GM23248 (cell line): ENCODE measurements at regions not wholly inside any gene's neighbourhood (a gene's known extent, or its start where the extent isn't known, plus 50 kb on each side); places are given as distances from the start of the nearest gene placed in this dataset.

Experiments
- DNase-seq: peaks from one replicate; pipeline ENCODE4 v3.0.0-alpha.2; 2015
- H2AFZ ChIP-seq: fragments of 200-600 bp; sonication (generic); 2 replicates; pipeline ENCODE4 v1.6.1; 2016; ENCODE audit warnings: antibody characterized with exemption
- H3F3A ChIP-seq: fragments of 200-600 bp; sonication (generic); 2 replicates; pipeline ENCODE4 v1.6.1; 2016; ENCODE audit warnings: mild to moderate bottlenecking, antibody characterized with exemption, mixed run types; ENCODE audit not compliant: insufficient read depth
- H3K27ac ChIP-seq: fragments of 200-600 bp; sonication (generic); 2 replicates; pipeline ENCODE4 v1.5.1; 2016; ENCODE audit warnings: mild to moderate bottlenecking
- H3K27me3 ChIP-seq: fragments of 200-600 bp; sonication (generic); replicated peaks from 2 replicates; pipeline ENCODE4 v1.6.1; 2016; ENCODE audit warnings: mild to moderate bottlenecking; ENCODE audit not compliant: insufficient read depth
- H3K36me3 ChIP-seq: fragments of 200-600 bp; sonication (generic); 2 replicates; pipeline ENCODE4 v1.6.1; 2016; ENCODE audit warnings: low read depth, mild to moderate bottlenecking
- H3K4me1 ChIP-seq: fragments of 200-600 bp; sonication (generic); 2 replicates; pipeline ENCODE4 v1.6.1; 2016; ENCODE audit warnings: mild to moderate bottlenecking; ENCODE audit not compliant: insufficient read depth
- H3K4me2 ChIP-seq: fragments of 200-600 bp; sonication (generic); one replicate; pipeline ENCODE4 v1.6.1; 2016; ENCODE audit warnings: mild to moderate bottlenecking; ENCODE audit not compliant: unreplicated experiment
- H3K4me3 ChIP-seq: fragments of 200-600 bp; sonication (generic); 2 replicates; pipeline ENCODE4 v1.5.1; 2016; ENCODE audit warnings: mild to moderate bottlenecking
- H3K79me2 ChIP-seq: fragments of 200-600 bp; sonication (generic); 2 replicates; pipeline ENCODE4 v1.6.1; 2016; ENCODE audit warnings: mild to moderate bottlenecking; ENCODE audit not compliant: insufficient read depth
- H3K9ac ChIP-seq: fragments of 200-600 bp; sonication (generic); 2 replicates; pipeline ENCODE4 v1.6.1; 2016; ENCODE audit warnings: mild to moderate bottlenecking
- H3K9me2 ChIP-seq: fragments of 200-600 bp; sonication (generic); 2 replicates; pipeline ENCODE4 v1.6.1; 2016; ENCODE audit warnings: mixed run types, mild to moderate bottlenecking, moderate library complexity; ENCODE audit not compliant: insufficient read depth
- H3K9me3 ChIP-seq: fragments of 200-600 bp; sonication (generic); one replicate; pipeline ENCODE4 v1.6.1; 2017; ENCODE audit warnings: low read depth
- H4K20me1 ChIP-seq: fragments of 200-600 bp; sonication (generic); 2 replicates; pipeline ENCODE4 v1.6.0; 2016; ENCODE audit not compliant: insufficient read depth
- EZH2 ChIP-seq: fragments of 200-600 bp; sonication (generic); IDR thresholded peaks from 2 replicates; pipeline ENCODE4 v1.6.1; 2018; ENCODE audit warnings: antibody characterized with exemption, mild to moderate bottlenecking; ENCODE audit not compliant: insufficient read depth, poor library complexity, severe bottlenecking
- EZH2phosphoT487 ChIP-seq: fragments of 200-600 bp; sonication (generic); IDR thresholded peaks from 2 replicates; pipeline ENCODE4 v1.6.1; 2018; ENCODE audit warnings: antibody characterized with exemption, moderate library complexity, mild to moderate bottlenecking, low read depth; ENCODE audit not compliant: insufficient read depth
- WGBS, 2 experiments: methylation state at CpG; one replicate each; pipeline ENCODE4 v1.1.6; 2015 to 2017; ENCODE audit warnings: low lambda C conversion rate in 2 of 2, low coverage in 1 of 2; ENCODE audit errors: missing lambda C conversion rate in 2 of 2; 5-methylcytosine and 5-hydroxymethylcytosine counted together
- in situ Hi-C: fragments of 300-500 bp; cut with MboI; formaldehyde crosslinking; loops from 2 replicates; pipeline ENCODE4 v1.15.0; 2020

GRCh38 chr5:93048858-93049257 lies 532.2 kb downstream of the NR2F1-AS1 start:
- H3K9me2 ChIP-seq, result no peaks in the 10 kb centered on the region; the same call in 1 of the 2 replicates
- no peak for DNase-seq
- no peaks in the 10 kb centered on the region for H3F3A ChIP-seq
- H3K9ac ChIP-seq, result no peak overlapping the region
- H3K4me1 ChIP-seq, result no peaks in the 10 kb centered on the region
- no peaks in the 10 kb centered on the region for H3K36me3 ChIP-seq
- H3K79me2 ChIP-seq, result no peaks in the 10 kb centered on the region
- 87 to 94% methylated on average over 2 of the region's 2 CpGs for WGBS, 2 experiments
- H3K4me2 ChIP-seq, result no peak overlapping the region
- H3K27ac ChIP-seq, result no peak overlapping the region
- H4K20me1 ChIP-seq, result no peaks in the 10 kb centered on the region
- TF ChIP-seq EZH2, result no peak
- no peak for TF ChIP-seq EZH2phosphoT487
- in situ Hi-C loops, result no loop called here
- H3K9me3 ChIP-seq, result no peaks in the 10 kb centered on the region
- H3K4me3 ChIP-seq, result no peak overlapping the region
- H3K27me3 ChIP-seq, result no peaks in the 10 kb centered on the region
- no peak overlapping the region for H2AFZ ChIP-seq

GRCh38 chr5:93044859-93045666 lies 536.0 kb downstream of the NR2F1-AS1 start:
- 69 to 84% methylated on average over 1 of the region's 1 CpG for WGBS, 2 experiments
- Histone ChIP-seq H3K9ac (no peak overlapping the region), H3K9me3 (no peaks in the 10 kb centered on the region), H3F3A (no peaks in the 10 kb centered on the region), H3K27ac (no peak overlapping the region), H3K9me2 (no peaks in the 10 kb centered on the region; the same call in 1 of the 2 replicates), H2AFZ (no peak overlapping the region), H3K4me3 (no peak overlapping the region), H4K20me1 (no peaks in the 10 kb centered on the region), H3K79me2 (no peaks in the 10 kb centered on the region), H3K4me2 (no peak overlapping the region), H3K4me1 (no peaks in the 10 kb centered on the region), H3K27me3 (no peaks in the 10 kb centered on the region), H3K36me3 (no peaks in the 10 kb centered on the region)
- in situ Hi-C loops, result no loop called here
- TF ChIP-seq EZH2 (no peak), EZH2phosphoT487 (no peak)
- DNase-seq, result no peak

- Histone ChIP-seq H3K27ac (no peak overlapping the region), H3K79me2 (no peaks in the 10 kb centered on the region), H3K9ac (no peak overlapping the region), H3K4me1 (no peaks in the 10 kb centered on the region), H2AFZ (no peak overlapping the region), H3K4me3 (no peak overlapping the region), H3K36me3 (no peaks in the 10 kb centered on the region), H4K20me1 (no peaks in the 10 kb centered on the region), H3K9me3 (no peaks in the 10 kb centered on the region), H3K27me3 (no peaks in the 10 kb centered on the region), H3K9me2 (0 out of 2 replicates have a peak, but pooled peaks cover 7% of the 10 kb centered on the region), H3K4me2 (no peak overlapping the region), H3F3A (no peaks in the 10 kb centered on the region)
- TF ChIP-seq EZH2 (no peak), EZH2phosphoT487 (no peak)
- no peak for DNase-seq
- in situ Hi-C loops, result no loop called here
Observed at GRCh38 chr5:93039888-93040287, 541.1 kb downstream of the NR2F1-AS1 start.

- no peaks in the 10 kb centered on the region for H3K36me3 ChIP-seq
- no peaks in the 10 kb centered on the region for H4K20me1 ChIP-seq
- DNase-seq, result no peak
- no peak overlapping the region for H3K9ac ChIP-seq
- no peaks in the 10 kb centered on the region for H3K27me3 ChIP-seq
- H3K4me3 ChIP-seq, result no peak overlapping the region
- H2AFZ ChIP-seq, result no peak overlapping the region
- no peaks in the 10 kb centered on the region for H3F3A ChIP-seq
- WGBS, 2 experiments, result 86 to 90% methylated on average over 9 of the region's 9 CpGs
- in situ Hi-C loops, result no loop called here
- H3K27ac ChIP-seq, result no peak overlapping the region
- H3K4me1 ChIP-seq, result peaks cover under 1% of the 10 kb centered on the region; the same call in 1 of the 2 replicates
- 0 out of 2 replicates have a peak, but pooled peaks cover 7% of the 10 kb centered on the region for H3K9me2 ChIP-seq
- no peaks in the 10 kb centered on the region for H3K9me3 ChIP-seq
- TF ChIP-seq EZH2 (no peak), EZH2phosphoT487 (no peak)
- H3K79me2 ChIP-seq, result no peaks in the 10 kb centered on the region
- H3K4me2 ChIP-seq, result no peak overlapping the region
Observed at GRCh38 chr5:93034621-93035590, 546.1 kb downstream of the NR2F1-AS1 start.
